ENCODE measurements at regions not wholly inside any gene's neighbourhood (a gene's known extent, or its start where the extent isn't known, plus 50 kb on each side); places are given as distances from the start of the nearest gene placed in this dataset.
"Not testable (repeated sequence)": the region's sequence is repeated elsewhere in the genome, so short reads cannot be mapped to it uniquely, and the experiment has no call there.

DNA sequence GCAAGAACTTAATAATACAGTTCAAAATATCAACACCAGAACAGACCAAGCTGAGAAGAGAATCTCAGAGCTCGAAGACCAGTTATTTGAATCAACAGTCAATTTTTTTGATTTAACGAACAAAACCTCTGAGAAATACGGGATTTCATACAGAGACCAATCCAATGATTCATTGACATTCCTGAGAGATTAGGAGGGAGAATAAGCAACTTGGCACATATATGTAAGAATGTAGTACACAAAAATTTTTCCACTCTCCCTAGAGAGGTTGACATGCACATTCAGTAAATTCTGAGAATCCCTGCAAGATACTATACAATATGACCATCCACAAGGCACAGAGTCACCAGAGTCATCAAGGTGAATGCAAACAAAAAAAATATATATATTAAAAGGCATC lies 1577.3 kb upstream of the C9orf72 start:
- Histone ChIP-seq H3K9me3 (ENCODE audit: control insufficient read depth in 2 of 3, low read length in 3 of 3) (no peaks in the 10 kb centered on the region), H3K4me1 (ENCODE audit: control insufficient read depth in 2 of 2, insufficient read depth in 2 of 2, low read length in 2 of 2) (no peaks in the 10 kb centered on the region), H3K4me3 (ENCODE audit: low read length) (no peak overlapping the region), H3K36me3 (ENCODE audit: control insufficient read depth in 2 of 3, insufficient read depth in 3 of 3, low read length in 3 of 3) (no peaks in the 10 kb centered on the region), H3K27me3 (ENCODE audit: control insufficient read depth in 2 of 2, insufficient read depth in 2 of 2, low read length in 2 of 2) (no peaks in the 10 kb centered on the region), H3K27ac (ENCODE audit: low read depth, low read length) (no peak overlapping the region)
- DNase-seq (no peak), ATAC-seq (no peak)
- intact Hi-C loops (cut with micrococcal nuclease) = no loop called here
- no peaks in the 10 kb centered on the region for H3K27me3 Mint-ChIP-seq
- H3K9me3 Mint-ChIP-seq = peaks cover 0 to 4% (median 0%) of the 10 kb centered on the region in 11 donors
- H3K36me3 Mint-ChIP-seq = no peaks in the 10 kb centered on the region
- no peak overlapping the region for H3K4me3 Mint-ChIP-seq
- ChIA-PET POLR2A (no interaction called here), CTCF (no interaction called here)
- no peaks in the 10 kb centered on the region for H3K4me1 Mint-ChIP-seq
- no peak overlapping the region for H3K27ac Mint-ChIP-seq

DNA sequence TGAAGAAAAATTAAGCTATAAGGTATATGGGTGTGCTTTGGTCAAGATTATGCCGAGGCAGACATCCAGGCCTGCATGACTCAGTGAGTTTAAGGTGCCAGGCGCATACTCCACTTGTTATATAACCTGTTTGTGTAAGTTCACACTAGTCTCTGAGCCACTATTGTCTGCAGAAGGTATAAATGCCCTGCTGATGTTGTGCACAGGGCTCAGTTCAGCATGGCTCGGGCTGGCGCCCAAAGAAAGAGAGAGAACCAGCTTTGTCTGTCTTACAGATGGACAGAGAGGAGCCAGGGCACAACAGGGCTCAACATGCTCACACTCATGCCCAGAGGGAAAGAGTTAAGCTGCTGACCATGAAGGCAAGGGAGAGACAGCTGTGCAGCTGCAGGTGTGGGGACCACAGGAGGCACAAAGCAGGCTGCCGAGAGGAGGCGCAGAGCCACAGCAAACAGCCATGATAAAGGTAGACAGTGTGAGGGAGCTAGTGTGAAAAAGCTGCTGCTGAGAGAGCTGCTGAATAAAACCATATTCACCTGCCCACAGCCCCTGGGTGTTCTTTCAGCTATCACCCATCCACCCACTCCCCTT lies 1587.6 kb upstream of the C9orf72 start:
- no peaks in the 10 kb centered on the region for H3K4me1 Mint-ChIP-seq
- H3K4me3 Mint-ChIP-seq = no peak overlapping the region
- H3K27me3 Mint-ChIP-seq = no peaks in the 10 kb centered on the region
- peaks cover 0 to 11% (median 0%) of the 10 kb centered on the region in 11 donors for H3K9me3 Mint-ChIP-seq
- POLR2A ChIA-PET = no interaction called here
- H3K27ac Mint-ChIP-seq = no peak overlapping the region
- DNase-seq = no peak
- no peak overlapping the region for H3K4me3 ChIP-seq (ENCODE audit: low read length)
- no peaks in the 10 kb centered on the region for H3K4me1 ChIP-seq (ENCODE audit: control insufficient read depth in 2 of 2, insufficient read depth in 2 of 2, low read length in 2 of 2)
- H3K27ac ChIP-seq (ENCODE audit: low read depth, low read length) = no peak overlapping the region
- ATAC-seq = no peak
- no peaks in the 10 kb centered on the region for H3K9me3 ChIP-seq (ENCODE audit: control insufficient read depth in 2 of 3, low read length in 3 of 3)
- intact Hi-C loops (cut with micrococcal nuclease) = no loop called here
- H3K36me3 ChIP-seq (ENCODE audit: control insufficient read depth in 2 of 3, insufficient read depth in 3 of 3, low read length in 3 of 3) = no peaks in the 10 kb centered on the region
- H3K27me3 ChIP-seq (ENCODE audit: control insufficient read depth in 2 of 2, insufficient read depth in 2 of 2, low read length in 2 of 2) = no peaks in the 10 kb centered on the region
- CTCF ChIA-PET = no interaction called here
- H3K36me3 Mint-ChIP-seq = no peaks in the 10 kb centered on the region

DNA sequence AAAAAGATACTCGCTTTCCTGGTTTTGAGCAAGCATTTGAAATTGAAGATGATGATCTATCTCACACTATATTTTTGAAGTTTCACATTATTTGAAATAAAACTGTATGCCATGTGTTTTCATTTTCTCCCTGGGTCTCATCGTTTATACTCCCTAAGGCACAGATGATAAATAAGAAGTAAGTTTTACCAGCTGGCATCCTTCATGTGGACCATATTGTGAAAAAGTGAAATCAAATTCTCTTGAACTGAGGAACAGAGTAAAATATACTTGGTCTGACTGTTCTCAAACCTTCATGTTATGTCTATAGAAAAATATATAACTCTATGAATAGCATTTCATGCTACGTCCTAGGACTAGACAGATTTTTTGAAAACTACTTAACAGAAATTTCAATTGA lies 1600.9 kb upstream of the C9orf72 start:
- Histone ChIP-seq H3K27ac (ENCODE audit: low read depth, low read length) (no peak overlapping the region), H3K9me3 (ENCODE audit: control insufficient read depth in 2 of 3, low read length in 3 of 3) (no peaks in the 10 kb centered on the region), H3K36me3 (ENCODE audit: control insufficient read depth in 2 of 3, insufficient read depth in 3 of 3, low read length in 3 of 3) (no peaks in the 10 kb centered on the region), H3K4me3 (ENCODE audit: low read length) (no peak overlapping the region), H3K4me1 (ENCODE audit: control insufficient read depth in 2 of 2, insufficient read depth in 2 of 2, low read length in 2 of 2) (no peaks in the 10 kb centered on the region), H3K27me3 (ENCODE audit: control insufficient read depth in 2 of 2, insufficient read depth in 2 of 2, low read length in 2 of 2) (no peaks in the 10 kb centered on the region)
- H3K4me3 Mint-ChIP-seq = no peak overlapping the region
- peaks cover 0 to 5% (median 2%) of the 10 kb centered on the region in 11 donors for H3K9me3 Mint-ChIP-seq
- H3K27me3 Mint-ChIP-seq = no peaks in the 10 kb centered on the region
- ATAC-seq (no peak), DNase-seq (no peak)
- intact Hi-C loops (cut with micrococcal nuclease) = no loop called here
- CTCF ChIA-PET = no interaction called here
- H3K27ac Mint-ChIP-seq = no peak overlapping the region
- POLR2A ChIA-PET = no interaction called here
- no peaks in the 10 kb centered on the region for H3K36me3 Mint-ChIP-seq
- no peaks in the 10 kb centered on the region for H3K4me1 Mint-ChIP-seq

DNA sequence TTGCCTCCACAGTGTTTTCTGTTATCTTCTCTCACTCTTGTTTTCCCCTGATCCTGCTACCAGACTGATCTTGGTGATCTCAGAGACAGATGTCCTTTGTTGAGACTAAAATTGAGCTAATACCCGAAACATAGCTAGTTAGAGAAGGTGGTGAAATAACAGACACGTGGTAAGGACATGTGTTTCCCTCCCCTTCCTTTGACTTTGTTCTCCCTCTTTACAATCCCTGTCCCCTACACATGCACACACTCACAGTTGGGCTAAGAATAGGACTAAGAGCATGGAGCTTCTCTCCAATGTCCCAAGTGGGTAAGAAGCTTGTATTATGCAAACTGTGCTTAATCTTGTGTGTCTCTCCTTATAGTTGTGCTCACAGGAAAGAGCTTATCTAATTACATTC lies 1603.0 kb upstream of the C9orf72 start:
- intact Hi-C loops (cut with micrococcal nuclease) = no loop called here
- DNase-seq (no peak), ATAC-seq (no peak)
- H3K36me3 Mint-ChIP-seq = no peaks in the 10 kb centered on the region
- no peaks in the 10 kb centered on the region for H3K4me1 Mint-ChIP-seq
- H3K27ac Mint-ChIP-seq = no peak overlapping the region
- peaks cover 0 to 6% (median 0%) of the 10 kb centered on the region in 11 donors for H3K9me3 Mint-ChIP-seq
- H3K4me3 Mint-ChIP-seq = no peak overlapping the region
- POLR2A ChIA-PET = no interaction called here
- H3K27me3 Mint-ChIP-seq = no peaks in the 10 kb centered on the region
- Histone ChIP-seq H3K4me3 (ENCODE audit: low read length) (no peak overlapping the region), H3K4me1 (ENCODE audit: control insufficient read depth in 2 of 2, insufficient read depth in 2 of 2, low read length in 2 of 2) (no peaks in the 10 kb centered on the region), H3K27ac (ENCODE audit: low read depth, low read length) (no peak overlapping the region), H3K36me3 (ENCODE audit: control insufficient read depth in 2 of 3, insufficient read depth in 3 of 3, low read length in 3 of 3) (no peaks in the 10 kb centered on the region), H3K9me3 (ENCODE audit: control insufficient read depth in 2 of 3, low read length in 3 of 3) (no peaks in the 10 kb centered on the region), H3K27me3 (ENCODE audit: control insufficient read depth in 2 of 2, insufficient read depth in 2 of 2, low read length in 2 of 2) (no peaks in the 10 kb centered on the region)
- CTCF ChIA-PET = no interaction called here

DNA sequence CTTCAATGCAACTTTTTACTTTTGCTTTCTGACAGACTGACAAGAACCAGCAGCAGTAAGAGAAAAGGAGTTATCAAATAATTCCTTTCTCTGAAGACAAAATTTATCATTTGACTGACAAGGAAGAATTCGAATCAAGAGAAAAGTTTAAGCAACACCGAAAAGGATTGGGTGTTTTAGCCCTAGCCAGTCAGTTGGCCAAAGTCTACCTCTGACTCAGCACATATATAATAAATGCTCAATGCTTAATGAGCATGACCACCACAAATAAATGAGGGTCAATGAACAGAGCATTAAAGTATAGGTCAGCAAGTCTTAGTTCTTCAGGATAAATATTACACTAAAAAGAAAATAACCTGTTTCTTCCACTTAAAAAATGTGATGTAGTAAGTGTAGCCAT lies 1603.5 kb upstream of the C9orf72 start:
- Histone ChIP-seq H3K36me3 (ENCODE audit: control insufficient read depth in 2 of 3, insufficient read depth in 3 of 3, low read length in 3 of 3) (no peaks in the 10 kb centered on the region), H3K27ac (ENCODE audit: low read depth, low read length) (no peak overlapping the region), H3K4me3 (ENCODE audit: low read length) (no peak overlapping the region), H3K4me1 (ENCODE audit: control insufficient read depth in 2 of 2, insufficient read depth in 2 of 2, low read length in 2 of 2) (no peaks in the 10 kb centered on the region), H3K27me3 (ENCODE audit: control insufficient read depth in 2 of 2, insufficient read depth in 2 of 2, low read length in 2 of 2) (no peaks in the 10 kb centered on the region), H3K9me3 (ENCODE audit: control insufficient read depth in 2 of 3, low read length in 3 of 3) (no peaks in the 10 kb centered on the region)
- intact Hi-C loops (cut with micrococcal nuclease) = no loop called here
- Mint-ChIP-seq H3K4me3 (no peak overlapping the region), H3K27ac (no peak overlapping the region), H3K36me3 (no peaks in the 10 kb centered on the region), H3K9me3 (peaks cover 0 to 6% (median 0%) of the 10 kb centered on the region in 11 donors), H3K27me3 (no peaks in the 10 kb centered on the region), H3K4me1 (no peaks in the 10 kb centered on the region)
- ChIA-PET POLR2A (no interaction called here), CTCF (no interaction called here)
- ATAC-seq (no peak), DNase-seq (no peak)

DNA sequence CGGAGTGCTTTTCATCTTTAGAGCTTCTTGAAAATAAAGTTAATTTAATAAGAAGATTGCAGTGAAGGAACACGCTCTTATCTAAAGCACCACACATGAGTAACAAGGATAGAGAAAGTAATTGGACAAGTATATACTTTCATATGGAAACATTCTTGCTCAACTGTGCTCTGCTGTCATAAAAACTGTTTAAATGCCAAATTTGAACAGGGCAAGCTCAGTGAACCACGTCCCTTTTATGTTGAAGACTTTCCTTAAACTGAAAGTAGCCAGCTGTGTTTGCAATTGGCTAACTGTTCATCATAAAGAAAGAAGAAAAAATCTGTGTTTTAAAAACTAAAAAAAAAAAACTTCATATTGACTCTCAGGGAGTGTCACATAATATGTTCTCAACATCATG lies 1610.7 kb upstream of the C9orf72 start:
- no peak overlapping the region for H3K4me3 Mint-ChIP-seq
- no peaks in the 10 kb centered on the region for H3K27me3 Mint-ChIP-seq
- H3K4me1 Mint-ChIP-seq = no peaks in the 10 kb centered on the region
- Histone ChIP-seq H3K27me3 (ENCODE audit: control insufficient read depth in 2 of 2, insufficient read depth in 2 of 2, low read length in 2 of 2) (no peaks in the 10 kb centered on the region), H3K4me1 (ENCODE audit: control insufficient read depth in 2 of 2, insufficient read depth in 2 of 2, low read length in 2 of 2) (no peaks in the 10 kb centered on the region), H3K36me3 (ENCODE audit: control insufficient read depth in 2 of 3, insufficient read depth in 3 of 3, low read length in 3 of 3) (no peaks in the 10 kb centered on the region), H3K9me3 (ENCODE audit: control insufficient read depth in 2 of 3, low read length in 3 of 3) (no peaks in the 10 kb centered on the region), H3K27ac (ENCODE audit: low read depth, low read length) (no peak overlapping the region), H3K4me3 (ENCODE audit: low read length) (no peak overlapping the region)
- no peaks in the 10 kb centered on the region for H3K36me3 Mint-ChIP-seq
- peaks cover 0 to 15% (median 0%) of the 10 kb centered on the region in 11 donors for H3K9me3 Mint-ChIP-seq
- POLR2A ChIA-PET = no interaction called here
- no peak for ATAC-seq
- intact Hi-C loops (cut with micrococcal nuclease) = no loop called here
- CTCF ChIA-PET = no interaction called here
- no peak overlapping the region for H3K27ac Mint-ChIP-seq
- no peak for DNase-seq

DNA sequence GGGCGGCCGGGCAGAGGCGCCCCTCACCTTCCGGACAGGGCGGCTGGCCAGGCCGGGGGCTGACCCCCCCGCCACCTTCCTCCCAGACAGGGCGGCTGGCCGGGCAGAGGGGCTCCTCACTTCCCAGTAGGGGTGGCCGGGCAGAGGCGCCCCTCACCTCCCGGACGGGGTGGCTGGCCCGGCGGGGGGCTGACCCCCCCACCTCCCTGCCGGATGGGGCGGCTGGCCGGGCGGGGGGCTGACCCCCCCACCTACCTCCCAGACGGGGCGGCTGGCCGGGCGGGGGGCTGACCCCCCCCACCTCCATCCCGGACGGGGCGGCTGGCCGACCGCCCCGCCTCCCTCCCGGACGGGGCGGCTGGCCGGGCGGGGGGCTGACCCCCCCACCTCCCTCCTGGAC lies 1615.5 kb upstream of the C9orf72 start:
- H3K4me1 ChIP-seq (ENCODE audit: control insufficient read depth in 2 of 2, insufficient read depth in 2 of 2, low read length in 2 of 2); H3K4me3 Mint-ChIP-seq; H3K4me1 Mint-ChIP-seq; H3K27me3 Mint-ChIP-seq; H3K9me3 ChIP-seq (ENCODE audit: control insufficient read depth in 2 of 3, low read length in 3 of 3); intact Hi-C loops (cut with micrococcal nuclease); H3K4me3 ChIP-seq (ENCODE audit: low read length); DNase-seq; H3K36me3 ChIP-seq (ENCODE audit: control insufficient read depth in 2 of 3, insufficient read depth in 3 of 3, low read length in 3 of 3); H3K9me3 Mint-ChIP-seq; H3K36me3 Mint-ChIP-seq; H3K27ac ChIP-seq (ENCODE audit: low read depth, low read length); POLR2A ChIA-PET; H3K27ac Mint-ChIP-seq; H3K27me3 ChIP-seq (ENCODE audit: control insufficient read depth in 2 of 2, insufficient read depth in 2 of 2, low read length in 2 of 2); ATAC-seq; CTCF ChIA-PET: not testable (repeated sequence)
